ENCODE measurements at regions not wholly inside any gene's neighbourhood (a gene's known extent, or its start where the extent isn't known, plus 50 kb on each side); places are given as distances from the start of the nearest gene placed in this dataset.

GRCh38 chr11:122181893-122182292, 65.9 kb upstream of the BLID start:
- no peak overlapping the region for H3K4me3 ChIP-seq (ENCODE audit: control insufficient read depth, low read depth, low read length)
- DNase-seq (ENCODE audit: low read depth): peak; percentile 43
- TF ChIP-seq, protein P1, sequence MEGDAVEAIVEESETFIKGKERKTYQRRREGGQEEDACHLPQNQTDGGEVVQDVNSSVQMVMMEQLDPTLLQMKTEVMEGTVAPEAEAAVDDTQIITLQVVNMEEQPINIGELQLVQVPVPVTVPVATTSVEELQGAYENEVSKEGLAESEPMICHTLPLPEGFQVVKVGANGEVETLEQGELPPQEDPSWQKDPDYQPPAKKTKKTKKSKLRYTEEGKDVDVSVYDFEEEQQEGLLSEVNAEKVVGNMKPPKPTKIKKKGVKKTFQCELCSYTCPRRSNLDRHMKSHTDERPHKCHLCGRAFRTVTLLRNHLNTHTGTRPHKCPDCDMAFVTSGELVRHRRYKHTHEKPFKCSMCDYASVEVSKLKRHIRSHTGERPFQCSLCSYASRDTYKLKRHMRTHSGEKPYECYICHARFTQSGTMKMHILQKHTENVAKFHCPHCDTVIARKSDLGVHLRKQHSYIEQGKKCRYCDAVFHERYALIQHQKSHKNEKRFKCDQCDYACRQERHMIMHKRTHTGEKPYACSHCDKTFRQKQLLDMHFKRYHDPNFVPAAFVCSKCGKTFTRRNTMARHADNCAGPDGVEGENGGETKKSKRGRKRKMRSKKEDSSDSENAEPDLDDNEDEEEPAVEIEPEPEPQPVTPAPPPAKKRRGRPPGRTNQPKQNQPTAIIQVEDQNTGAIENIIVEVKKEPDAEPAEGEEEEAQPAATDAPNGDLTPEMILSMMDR (conservative IDR thresholded peaks at IDR 0.05; ENCODE audit: control insufficient read depth, insufficient read depth, low read depth, low read length): no peak

DNA sequence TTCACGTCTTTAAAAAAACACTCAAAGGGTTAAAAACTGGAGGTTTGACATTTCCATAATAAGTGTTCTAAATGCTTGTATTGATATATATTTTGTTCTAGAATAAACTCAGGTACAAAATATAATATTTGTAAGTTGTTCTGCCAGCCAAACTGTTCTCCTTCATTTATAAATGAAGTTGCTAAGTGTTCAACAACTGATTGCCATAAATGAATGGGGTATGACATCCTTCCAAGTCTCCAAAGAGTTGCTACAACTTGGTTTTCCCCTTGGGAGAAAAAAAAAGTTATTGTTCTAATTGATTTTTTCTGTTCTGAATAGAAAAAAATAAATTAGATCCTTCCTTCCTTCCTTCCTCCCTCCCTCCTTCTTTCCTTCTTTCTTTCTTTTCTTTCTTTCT, 65.4 kb upstream of the BLID start:
- no peak for DNase-seq (ENCODE audit: low read depth)
- H3K4me3 ChIP-seq (ENCODE audit: control insufficient read depth, low read depth, low read length): no peak overlapping the region
- TF ChIP-seq, protein P1 (conservative IDR thresholded peaks at IDR 0.05; ENCODE audit: control insufficient read depth, insufficient read depth, low read depth, low read length): no peak

DNA sequence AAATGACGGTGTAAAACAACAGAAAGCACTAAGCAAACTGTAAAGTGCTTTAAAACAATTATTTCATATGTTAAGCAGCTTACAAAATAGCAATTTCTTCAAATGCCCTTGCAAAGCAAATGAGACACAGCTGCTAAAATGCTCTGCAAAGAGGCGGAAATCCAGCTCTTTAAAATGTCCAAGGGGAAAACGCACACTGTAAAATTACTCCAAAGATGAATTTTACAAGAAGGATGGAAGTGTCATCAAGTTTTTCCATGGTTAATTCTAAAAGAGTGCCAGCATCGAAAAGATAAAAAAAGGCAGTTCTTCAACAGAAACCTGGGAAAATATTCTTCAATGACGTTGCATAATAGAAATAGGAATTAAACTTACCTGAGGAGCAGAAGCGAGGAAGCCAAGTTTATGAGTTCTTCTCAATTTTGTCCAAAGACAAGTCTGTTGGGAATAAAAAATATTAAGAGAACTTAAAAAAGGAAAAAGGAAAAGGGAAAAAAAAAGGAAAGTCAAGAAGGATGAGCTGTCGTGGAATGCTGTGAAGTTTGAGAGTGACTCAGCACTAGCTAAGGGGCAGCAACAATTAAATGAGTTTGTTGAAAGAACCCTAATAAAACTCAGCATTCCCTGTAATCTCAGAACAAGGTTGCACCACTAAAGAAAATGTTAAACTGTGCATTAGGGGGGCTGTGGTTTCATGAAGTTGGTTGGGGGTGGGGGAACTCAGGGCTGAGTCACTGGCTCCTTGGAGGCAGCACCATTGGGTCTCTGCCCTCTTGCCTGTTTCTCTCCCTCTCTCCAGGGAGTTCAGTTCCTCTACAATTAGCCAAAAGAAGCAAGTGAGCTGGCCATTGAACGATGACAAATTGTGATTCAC, 64.2 kb upstream of the BLID start:
- DNase-seq (ENCODE audit: low read depth): peak; percentile 100
- TF ChIP-seq, protein P1 (conservative IDR thresholded peaks at IDR 0.05; ENCODE audit: control insufficient read depth, insufficient read depth, low read depth, low read length): no peak
- H3K4me3 ChIP-seq (ENCODE audit: control insufficient read depth, low read depth, low read length): peak overlapping the region; percentile 98

DNA sequence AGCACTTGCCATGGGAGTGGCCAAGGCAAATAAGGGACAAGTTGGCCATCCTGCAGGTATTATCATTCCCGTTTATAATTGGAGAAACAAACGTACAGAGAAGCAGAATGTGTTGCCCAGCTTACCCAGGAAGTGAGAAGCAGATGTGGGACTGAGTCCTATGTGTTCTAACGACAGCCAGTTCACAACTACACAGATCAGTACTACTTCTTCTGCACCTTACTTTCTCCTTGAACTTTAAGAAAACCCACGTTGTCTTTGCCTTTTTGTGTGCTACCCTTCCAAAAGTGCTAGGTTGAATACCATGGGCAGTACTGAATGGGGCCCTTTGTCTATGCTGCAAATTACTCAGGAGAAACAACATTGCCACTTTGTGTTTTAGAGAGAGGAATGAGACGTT, 62.8 kb upstream of the BLID start:
- peak; percentile 36 for DNase-seq (ENCODE audit: low read depth)
- TF ChIP-seq, protein P1 (conservative IDR thresholded peaks at IDR 0.05; ENCODE audit: control insufficient read depth, insufficient read depth, low read depth, low read length): no peak
- H3K4me3 ChIP-seq (ENCODE audit: control insufficient read depth, low read depth, low read length): peak overlapping the region; percentile 98

GRCh38 chr11:122177238-122177637, 61.2 kb upstream of the BLID start:
- peak overlapping the region; percentile 98 for H3K4me3 ChIP-seq (ENCODE audit: control insufficient read depth, low read depth, low read length)
- DNase-seq (ENCODE audit: low read depth): no peak
- TF ChIP-seq, protein P1 (conservative IDR thresholded peaks at IDR 0.05; ENCODE audit: control insufficient read depth, insufficient read depth, low read depth, low read length): no peak

- TF ChIP-seq, protein P1 (conservative IDR thresholded peaks at IDR 0.05; ENCODE audit: control insufficient read depth, insufficient read depth, low read depth, low read length): no peak
- peak overlapping the region; percentile 98 for H3K4me3 ChIP-seq (ENCODE audit: control insufficient read depth, low read depth, low read length)
- DNase-seq (ENCODE audit: low read depth): no peak
Measured at GRCh38 chr11:122176651-122177050, 60.6 kb upstream of the BLID start.

Data from fibroblast of mammary gland (primary cell).